PFSK-1 (cell line): ENCODE measurements at regions not wholly inside any gene's neighbourhood (a gene's known extent, or its start where the extent isn't known, plus 50 kb on each side); places are given as distances from the start of the nearest gene placed in this dataset.

Experiments
- FOXP2 ChIP-seq: optimal IDR thresholded peaks from 2 replicates; pipeline ENCODE3; 2011; ENCODE audit warnings: borderline replicate concordance, control low read depth, inconsistent platforms; ENCODE audit not compliant: insufficient read depth; ENCODE audit errors: extremely low read length, extremely low read depth
- POLR2AphosphoS5 ChIP-seq: IDR thresholded peaks from 2 replicates; pipeline ENCODE4 v1.6.1; 2012; ENCODE audit warnings: low read depth, mild to moderate bottlenecking, control low read depth, low read length, moderate library complexity
- REST ChIP-seq, 2 experiments: IDR thresholded peaks; 2 replicates each; pipeline versions ENCODE4 v1.6.1 to v1.8.0; 2011 to 2012; ENCODE audit warnings: low read depth in 2 of 2, low read length in 2 of 2, control low read depth in 1 of 2, inconsistent platforms in 1 of 2, mild to moderate bottlenecking in 1 of 2, moderate library complexity in 1 of 2; ENCODE audit not compliant: insufficient read depth in 1 of 2
- SIN3A ChIP-seq: IDR thresholded peaks from 2 replicates; pipeline ENCODE4 v1.6.1; 2012; ENCODE audit warnings: mild to moderate bottlenecking, low read length, moderate library complexity, borderline replicate concordance; ENCODE audit not compliant: insufficient read depth
- TAF1 ChIP-seq: IDR thresholded peaks from 2 replicates; pipeline ENCODE4 v1.6.1; 2012; ENCODE audit warnings: low read length, control low read depth, borderline replicate concordance; ENCODE audit not compliant: insufficient read depth

- TF ChIP-seq REST (IDR thresholded peaks at IDR 0.05; ENCODE audit: insufficient read depth in 1 of 2, low read depth in 2 of 2, low read length in 2 of 2) = no peak
- TF ChIP-seq POLR2AphosphoS5 = no peak
- TF ChIP-seq TAF1 = no peak
- TF ChIP-seq SIN3A = no peak
- TF ChIP-seq FOXP2 = no peak
Observed at GRCh38 chr15:68499620-68500312, 67.8 kb upstream of the ITGA11 start.
